HG03108 (cell line): ENCODE measurements at regions not wholly inside any gene's neighbourhood (a gene's known extent, or its start where the extent isn't known, plus 50 kb on each side); places are given as distances from the start of the nearest gene placed in this dataset.

Experiments
- ATAC-seq: cut with Tn5 transposase; IDR thresholded peaks from one replicate; pipeline ENCODE4 v1.9.1; 2021; ENCODE audit warnings: moderate library complexity; ENCODE audit not compliant: unreplicated experiment

DNA sequence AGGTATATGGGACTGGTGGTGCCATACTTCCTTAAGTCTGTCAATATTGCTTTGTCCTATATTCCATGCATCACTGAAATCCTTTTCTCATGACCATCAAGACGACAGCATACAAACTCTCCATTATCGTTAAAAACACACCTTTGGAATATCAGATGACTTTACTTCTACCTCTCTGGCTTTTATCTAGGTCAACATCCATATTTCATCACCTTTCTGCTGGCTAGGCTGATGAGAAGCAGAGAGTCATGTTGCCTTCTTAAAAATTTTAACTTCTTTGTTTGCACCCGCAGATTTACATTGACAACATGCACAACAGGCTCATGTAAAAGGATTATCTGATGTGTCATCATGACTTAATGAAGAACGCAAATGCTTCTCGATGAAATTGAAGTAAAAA is 771.4 kb downstream of the OLFM4 start:
- ATAC-seq, result no peak

DNA sequence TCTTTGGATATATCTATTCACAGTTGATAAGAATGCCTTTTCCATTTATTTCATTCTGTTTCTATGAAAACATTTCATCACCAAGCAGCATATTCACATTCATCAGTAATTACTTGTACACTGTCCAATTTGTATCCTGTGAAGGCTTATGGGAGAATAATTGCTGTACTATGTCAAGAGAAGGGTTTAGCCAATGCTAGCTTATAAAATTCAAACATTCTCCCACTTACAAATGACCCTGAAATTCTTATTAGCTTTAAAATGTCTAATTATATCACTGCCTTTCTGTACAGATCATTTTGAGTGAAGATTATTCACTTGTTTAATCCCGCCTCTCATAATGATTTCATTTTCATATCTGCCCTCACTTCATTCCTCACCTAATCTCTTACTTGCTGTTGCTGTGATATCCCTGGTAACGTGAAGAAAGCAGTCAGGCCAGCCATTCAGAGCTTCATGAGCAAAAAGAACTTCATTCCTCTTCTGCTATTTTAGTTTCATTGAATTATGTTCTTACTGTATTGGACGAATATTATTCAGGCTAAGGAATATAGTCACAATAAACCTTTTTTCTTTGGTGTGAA is 778.7 kb downstream of the OLFM4 start:
- no peak for ATAC-seq

DNA sequence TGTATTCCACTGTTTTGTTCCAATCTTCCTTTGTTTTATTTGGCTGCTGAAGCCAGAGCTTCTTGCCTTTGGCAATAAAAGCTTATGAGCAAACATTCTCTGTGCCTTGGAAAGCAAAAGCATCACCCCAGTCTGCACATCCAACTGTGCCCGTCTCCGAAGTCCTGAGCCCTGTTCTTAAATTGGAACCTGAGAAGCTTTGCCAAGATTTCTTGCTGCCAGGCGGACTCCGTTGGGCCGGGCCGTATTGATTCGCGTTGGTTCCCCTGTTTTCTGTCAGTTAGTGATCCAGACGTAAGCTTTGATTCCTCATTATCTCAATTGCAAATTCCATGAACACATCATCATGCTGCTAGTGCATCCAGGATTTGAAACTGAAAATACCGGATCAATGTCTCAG is 793.0 kb downstream of the OLFM4 start:
- ATAC-seq, result no peak

DNA sequence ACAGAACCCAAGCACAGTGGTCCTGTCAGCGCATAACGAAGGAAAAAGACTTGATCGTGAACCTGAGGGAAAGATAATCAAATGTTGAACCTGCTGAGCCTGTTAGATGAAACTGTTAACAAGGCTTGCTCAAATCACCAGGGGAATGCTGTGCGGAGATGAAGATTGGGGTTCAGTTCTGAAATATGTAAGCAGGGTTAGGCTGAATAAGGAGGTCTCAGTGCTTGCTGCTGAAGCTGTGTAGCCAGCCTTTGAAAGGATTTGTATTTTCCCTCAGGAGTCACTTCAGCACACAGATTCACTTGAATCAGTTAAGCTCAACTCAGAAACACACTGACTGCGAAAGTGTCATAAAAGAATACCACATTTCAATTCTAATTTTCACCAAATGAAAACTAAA is 793.5 kb downstream of the OLFM4 start:
- ATAC-seq, result no peak

DNA sequence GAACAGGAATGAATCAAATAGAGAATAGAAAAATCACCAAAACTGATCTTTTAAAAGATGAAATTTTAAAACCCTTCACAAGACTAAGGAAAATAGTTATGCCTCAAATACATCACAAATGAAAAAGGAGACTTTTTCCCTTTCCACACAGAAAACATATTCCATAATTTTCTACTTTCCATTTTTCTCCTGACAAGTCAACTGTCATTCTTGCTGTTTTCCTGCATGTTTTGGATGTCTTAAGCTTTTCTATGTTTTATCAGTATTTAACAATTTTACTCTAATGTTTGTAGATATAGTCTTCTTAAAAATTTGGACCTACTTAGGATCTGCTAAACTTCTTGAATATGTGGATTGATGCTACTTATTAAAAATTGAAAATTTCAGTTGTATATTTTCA is 810.8 kb downstream of the OLFM4 start:
- ATAC-seq, result no peak

DNA sequence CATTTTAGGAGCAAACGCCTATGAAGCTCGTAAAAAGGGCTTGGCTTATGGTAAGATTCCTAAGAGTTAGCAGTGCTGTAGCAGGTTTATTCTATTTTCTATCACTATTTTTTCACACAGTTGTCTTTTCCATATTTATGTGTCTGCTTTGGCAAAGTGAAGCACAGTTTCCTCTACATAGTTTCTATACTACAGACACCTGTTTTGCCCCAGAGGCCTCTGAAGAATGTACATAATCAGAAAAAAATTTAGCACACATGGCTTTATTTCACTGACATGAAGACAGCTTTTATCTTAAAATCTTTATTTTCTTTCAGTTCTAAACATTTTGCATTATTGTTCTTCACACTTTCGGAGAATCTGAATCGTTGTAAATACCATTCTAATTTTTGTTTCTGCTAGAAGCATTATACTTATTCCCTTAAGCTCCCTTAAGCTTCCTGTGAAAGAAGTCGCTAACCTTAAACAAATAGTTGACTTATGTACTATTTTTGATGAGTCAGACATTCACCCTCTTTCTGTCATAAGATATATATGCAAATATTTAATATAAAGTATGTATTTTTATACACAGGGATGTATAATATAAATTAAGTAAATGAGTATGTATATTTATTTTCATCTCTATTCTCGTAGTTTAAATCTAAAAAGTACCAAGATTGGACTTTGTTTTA is 816.0 kb downstream of the OLFM4 start:
- ATAC-seq, result no peak

DNA sequence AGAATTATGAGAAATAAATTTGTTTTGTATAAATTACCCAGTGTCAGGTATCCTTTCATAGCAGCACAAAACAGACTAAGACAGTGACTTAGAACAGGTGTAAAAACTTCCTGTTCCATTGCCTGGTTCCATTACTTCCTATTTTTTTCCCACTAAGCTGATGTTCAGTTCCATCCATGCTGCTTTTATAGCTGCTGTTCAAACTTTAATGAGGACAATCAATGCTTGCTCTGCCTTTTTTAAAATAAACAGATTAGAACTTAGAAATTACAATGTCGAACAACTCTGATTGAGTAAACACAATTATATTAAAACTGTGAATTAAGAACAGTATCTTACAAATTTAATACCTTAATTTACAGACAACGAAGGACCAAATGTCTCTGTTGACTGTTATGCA is 818.9 kb downstream of the OLFM4 start:
- ATAC-seq, result no peak

DNA sequence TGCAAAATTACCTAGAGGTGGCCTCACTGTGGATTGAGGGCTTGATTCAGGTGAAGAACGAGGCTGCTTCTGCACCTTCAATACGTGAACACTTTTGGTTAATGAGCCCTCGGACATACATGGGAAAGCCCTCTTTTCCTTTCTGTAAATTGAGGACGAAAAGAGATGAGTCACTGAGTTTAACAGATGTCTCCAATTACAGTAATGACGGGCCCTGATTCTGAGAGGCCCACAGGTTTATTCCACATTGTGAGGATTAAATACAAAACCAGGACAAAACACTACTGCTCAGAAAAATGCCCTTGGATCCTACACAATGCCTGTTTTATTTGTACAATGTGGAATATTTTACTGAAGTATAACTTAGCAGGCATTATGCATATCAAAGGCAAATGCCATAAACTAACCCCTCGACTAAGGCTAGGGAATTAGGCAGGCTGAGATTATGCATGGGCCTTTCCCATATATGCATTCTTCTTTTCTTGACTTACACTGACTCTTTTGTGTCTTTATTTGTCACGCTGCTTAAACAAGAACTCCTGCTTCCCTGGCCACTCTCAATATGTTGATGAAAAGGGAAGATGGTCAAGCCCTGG is 819.9 kb downstream of the OLFM4 start:
- no peak for ATAC-seq

DNA sequence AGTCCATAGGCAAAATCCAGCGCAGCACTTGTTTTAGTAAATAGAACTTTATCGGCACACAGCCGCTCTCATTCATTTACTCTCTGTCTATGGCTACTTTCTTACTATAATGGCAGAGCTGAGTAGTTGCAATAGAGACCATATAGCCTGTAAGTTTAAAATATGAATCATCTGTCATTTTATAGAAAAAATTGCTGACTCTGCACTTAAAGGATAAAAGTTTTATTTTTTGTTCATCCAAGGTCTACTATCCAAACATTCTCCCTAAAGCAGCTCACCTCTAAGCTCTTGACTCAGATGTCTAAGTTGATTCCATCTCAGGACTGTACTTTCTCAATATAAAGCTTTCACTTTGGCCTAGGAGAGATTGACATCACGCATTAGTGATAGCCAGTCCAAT is 825.7 kb downstream of the OLFM4 start:
- ATAC-seq, result no peak

DNA sequence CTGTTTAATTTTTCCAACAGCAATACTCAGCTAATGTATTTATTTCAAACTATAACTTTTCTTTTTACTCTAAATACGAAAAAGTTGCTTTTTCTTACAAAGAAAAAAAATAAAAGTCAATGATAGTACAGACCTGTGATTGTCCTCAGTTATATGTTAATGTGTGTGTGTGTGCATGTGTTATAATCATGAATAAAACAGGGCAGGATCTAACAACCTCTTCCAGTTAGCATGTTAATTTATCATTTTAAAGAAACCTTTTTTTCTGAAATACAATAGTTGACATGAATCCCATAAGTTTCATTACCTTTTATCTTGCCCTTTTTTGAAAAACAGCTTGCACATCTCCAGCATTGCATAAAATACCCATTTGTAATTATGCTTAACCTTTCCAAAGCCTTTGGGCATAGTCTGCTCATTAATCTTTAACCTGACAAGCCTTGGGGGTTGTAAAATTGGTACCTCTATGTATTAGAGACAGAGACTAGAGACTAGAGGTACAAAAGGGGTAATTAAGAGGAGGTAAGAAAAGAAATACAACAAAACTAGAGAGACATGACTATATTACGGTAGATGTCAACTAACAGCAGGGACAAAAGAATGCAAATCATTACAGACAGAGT is 828.1 kb downstream of the OLFM4 start:
- no peak for ATAC-seq

DNA sequence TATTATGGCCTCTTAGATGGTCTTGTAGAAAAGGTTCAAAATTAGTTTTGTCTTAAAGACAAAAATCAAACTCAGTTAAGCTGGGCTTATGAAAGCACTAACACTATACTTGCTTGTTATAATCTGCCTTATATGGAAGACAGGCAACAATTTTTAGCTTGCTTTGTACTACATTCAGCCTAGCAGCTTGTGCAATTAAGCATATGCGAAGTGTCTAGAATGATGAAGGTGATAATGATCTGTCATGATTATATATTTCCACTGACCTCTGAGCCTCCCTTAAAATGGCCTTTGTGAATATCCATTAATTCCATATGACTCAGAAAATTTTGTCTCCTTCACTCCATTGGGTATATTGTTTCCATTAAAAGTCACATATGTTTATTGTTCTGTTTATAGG is 834.9 kb downstream of the OLFM4 start:
- ATAC-seq, result no peak

DNA sequence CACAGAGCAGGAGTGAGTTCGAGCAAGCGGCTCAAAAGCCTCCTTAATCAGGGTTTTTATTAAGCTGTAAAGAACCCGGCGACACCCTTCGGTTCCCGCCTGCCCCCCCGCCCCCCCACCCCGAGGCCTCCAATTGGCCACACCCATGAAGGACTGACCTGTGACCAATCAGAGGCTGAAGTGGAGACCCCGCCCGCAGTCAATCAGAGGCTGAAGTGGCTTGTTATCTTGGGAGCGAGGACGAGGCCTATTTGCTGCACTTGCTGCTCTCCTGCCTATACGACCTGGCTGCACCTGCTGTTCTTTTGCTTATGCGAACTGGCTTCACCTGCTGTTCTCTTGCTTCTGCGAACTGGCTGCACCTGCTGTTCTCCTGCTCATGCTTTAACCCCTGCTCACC is 844.9 kb downstream of the OLFM4 start:
- ATAC-seq, result no peak

DNA sequence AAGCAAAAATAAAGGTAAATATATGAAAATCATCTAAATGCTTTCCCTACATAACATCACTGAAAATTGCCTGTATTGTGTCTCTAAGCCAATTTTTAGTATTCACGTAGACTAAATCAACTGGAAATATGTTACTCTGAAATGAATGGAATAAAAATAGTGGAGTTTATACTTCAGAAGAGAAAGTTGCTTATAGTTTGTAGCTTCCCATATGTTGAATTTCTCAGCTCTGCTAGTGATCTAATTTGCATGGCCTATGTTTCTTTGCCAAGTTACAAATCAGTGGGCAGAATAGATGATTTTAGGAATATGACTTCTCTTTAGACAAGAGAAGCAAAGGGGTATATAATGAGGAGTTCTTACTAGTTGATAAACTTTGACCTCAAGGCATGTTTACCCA is 850.2 kb downstream of the OLFM4 start:
- ATAC-seq, result no peak

DNA sequence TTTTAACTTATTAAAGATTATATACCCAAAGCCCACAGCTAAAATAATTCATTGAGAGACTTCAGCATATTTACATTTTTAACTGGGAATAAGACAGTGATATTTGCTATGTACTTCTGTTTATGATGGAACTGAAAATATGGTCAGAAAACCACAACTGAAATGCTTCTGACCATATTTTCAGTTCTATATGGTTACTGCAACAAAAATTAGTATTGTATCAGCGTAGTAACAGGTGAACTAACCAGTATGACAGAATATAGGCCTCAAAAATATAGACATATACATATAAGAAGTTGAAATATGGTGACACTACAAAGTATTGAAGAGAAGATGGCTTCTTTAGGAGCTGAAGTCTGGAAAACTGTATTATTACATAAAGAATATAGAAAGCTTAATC is 857.4 kb downstream of the OLFM4 start:
- no peak for ATAC-seq

DNA sequence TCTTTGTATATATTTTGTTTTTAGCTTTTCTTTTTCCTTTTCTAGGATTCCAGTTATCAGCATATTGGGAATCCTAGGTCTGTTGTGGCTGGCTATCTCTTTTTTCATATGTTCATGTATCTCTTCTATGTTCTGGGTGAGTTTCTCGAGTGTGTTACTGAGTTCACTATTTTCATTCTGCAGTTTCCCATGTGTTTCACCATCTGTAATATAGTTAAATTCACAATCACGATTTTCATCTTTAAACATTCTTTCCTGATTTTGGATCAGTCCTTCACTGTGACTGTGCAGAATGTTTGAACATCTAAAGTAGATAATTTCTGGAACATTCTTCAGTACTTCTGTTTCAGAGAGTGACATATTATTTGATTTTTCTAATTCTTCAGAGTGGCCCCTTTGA is 862.1 kb downstream of the OLFM4 start:
- ATAC-seq, result no peak

DNA sequence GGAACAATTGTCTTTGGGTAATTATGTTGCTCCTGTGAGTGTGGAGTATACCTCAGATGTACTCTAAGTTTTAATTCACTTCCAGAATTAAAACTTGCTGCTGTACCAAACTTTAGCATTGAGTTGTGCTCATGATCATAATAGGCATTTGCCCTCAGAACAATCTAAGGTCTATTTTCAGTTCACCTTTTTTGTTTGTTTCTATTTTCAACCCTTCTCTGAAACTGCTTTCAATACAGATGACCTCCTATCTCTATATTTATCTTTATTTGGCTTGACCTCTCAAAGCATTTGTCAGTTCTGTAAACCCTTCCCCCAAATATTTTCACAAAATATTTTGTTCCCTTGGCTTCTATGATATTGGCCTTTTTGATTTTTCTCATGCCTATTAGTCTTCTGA is 873.0 kb downstream of the OLFM4 start:
- ATAC-seq, result no peak

DNA sequence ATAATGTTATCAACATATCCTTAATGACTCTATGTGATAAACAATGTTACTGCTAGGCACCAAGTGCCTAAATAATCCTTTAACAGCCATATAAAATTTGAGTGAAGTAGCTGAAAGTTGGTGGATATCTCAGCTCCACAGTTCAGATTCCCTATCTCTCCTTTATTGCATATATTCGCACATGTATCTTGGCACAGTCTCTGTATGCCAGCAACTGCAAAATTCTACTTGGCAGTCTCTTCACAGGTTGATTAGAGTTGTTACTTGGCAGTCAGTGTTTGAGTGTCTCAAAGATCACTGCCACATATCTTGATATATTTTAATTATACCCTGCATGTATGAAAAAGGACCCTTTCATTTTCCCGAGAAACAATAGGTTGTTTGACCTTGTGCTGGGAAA is 879.3 kb downstream of the OLFM4 start:
- ATAC-seq, result no peak

DNA sequence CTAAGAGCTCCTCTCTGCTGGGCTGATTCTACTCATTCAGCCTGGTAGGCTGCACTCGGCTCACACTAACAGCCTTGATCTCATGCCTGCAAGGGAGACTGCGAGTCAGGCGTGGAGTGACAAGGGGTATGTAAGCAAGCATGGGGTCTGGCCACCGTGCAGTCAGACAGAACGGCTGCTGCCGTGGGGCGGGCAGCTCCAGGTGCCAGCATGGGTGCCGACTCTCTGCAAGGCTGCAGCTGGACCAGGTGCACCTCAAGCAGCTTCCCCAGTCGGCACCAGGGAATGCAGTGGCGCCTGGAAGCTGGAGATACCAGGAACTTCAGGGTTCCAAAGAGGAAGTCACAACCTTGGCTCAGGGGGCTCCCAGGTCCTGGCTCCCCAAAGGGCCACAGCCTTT is 892.3 kb downstream of the OLFM4 start:
- ATAC-seq, result no peak

DNA sequence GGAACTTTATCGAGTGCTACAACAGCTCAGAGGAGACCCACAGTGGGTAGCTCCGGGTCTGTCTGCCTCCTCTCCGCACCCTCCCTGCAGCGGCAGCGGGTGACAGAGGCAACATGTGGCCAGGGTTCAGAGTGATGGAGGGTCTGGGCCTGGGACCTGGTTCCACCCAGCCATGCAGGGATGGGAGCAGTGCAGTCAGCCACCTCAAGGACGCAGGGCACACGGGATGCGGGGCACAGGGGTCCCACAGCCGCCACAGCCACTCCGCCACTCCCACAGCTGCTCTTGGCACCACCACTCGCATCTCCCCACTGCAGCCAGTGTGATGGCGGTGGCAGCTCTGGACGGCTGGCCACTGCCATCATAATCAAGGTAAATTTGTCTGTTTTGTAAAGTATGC is 892.9 kb downstream of the OLFM4 start:
- ATAC-seq, result no peak

DNA sequence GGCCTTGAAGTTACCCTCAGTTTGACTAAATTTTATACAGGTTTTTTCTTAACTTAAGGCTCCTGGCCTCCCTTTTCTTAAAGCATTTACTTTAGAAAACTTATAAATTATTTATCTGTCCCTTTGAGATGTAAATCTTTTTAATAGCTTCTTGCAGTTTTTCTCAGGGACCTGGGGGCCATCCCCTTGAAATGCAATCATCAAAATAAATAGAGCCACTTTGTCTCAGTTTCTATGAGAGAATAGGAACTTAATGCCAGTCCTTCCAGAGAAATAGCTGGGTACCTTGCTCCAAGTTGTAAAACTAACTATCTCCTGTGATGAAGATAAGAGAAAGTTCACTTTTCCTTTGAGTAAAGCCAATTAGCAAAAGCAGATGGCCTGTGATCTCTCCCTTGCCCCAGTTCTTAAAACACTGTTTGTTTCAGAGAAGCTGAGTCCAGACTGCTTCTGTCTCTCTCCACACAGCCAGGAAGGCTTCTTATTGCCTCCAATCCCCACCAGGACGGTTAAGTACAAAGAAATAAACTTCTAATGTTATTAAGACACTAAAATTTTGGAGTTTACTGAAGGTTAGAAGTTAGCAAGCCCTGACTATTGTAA is 913.1 kb downstream of the OLFM4 start:
- no peak for ATAC-seq

DNA sequence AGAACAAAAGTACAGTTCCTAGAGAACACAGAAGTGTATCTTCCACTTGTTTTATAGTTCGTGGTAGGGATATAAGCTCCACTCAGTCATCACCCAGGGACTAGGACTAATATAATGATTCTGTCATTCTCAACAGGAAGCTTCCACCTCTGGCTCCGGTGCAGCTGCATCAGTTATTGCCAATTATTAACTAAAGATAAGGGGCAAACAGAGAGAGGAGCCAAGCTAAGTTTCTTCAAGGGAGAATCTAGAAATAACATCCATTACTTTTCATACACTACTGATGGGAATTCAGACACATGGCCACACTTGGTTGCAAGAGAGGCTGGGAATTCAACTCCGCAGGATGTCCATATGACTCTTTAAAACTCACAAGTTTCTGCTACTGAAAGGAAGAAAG is 917.9 kb downstream of the OLFM4 start:
- no peak for ATAC-seq

DNA sequence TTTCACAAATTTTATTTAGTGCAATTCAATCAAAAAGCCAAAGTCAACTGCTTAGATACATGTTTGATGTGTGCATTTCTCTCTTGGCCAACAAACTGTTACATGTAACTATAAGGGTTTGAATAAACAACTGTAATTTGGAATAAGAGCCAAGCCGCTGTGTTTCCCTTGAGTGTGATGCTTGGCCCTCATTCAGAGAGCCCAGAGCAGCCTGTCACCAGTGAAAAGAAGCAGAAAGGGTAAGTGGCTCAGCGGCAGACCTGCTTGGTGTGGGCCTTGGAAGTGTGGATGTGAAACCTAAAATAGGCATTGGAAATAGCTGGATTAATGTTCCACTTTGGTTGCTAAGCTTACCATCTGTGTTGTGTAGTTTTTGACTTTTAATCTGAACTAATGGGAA is 924.6 kb downstream of the OLFM4 start:
- no peak for ATAC-seq
